GM12878 (cell line): ENCODE measurements at regions not wholly inside any gene's neighbourhood (a gene's known extent, or its start where the extent isn't known, plus 50 kb on each side); places are given as distances from the start of the nearest gene placed in this dataset.

Source experiments
- ATAC-seq: fragments of 200-7000 bp; cut with Tn5 transposase; 3 replicates; pipeline ENCODE4 v1.9.1; 2020; ENCODE audit warnings: mild to moderate bottlenecking, moderate library complexity
- BruUV-seq: library from RNA; stranded (reverse); fragments of 400-500 nt; replicated peaks from 2 replicates; lab custom pipeline; 2021; lab: Mats Ljungman, UMichigan
- CTCF ChIA-PET: fragments of 300-600 bp; sonication (Branson Sonifier 250); formaldehyde crosslinking; extraction: SDS; loops from one replicate; lab custom pipeline; 2021; ENCODE audit warnings: inconsistent platforms; lab: Yijun Ruan, JAX
- POLR2A ChIA-PET: fragments of 350-600 bp; formaldehyde crosslinking; extraction: SDS; loops from one replicate; lab custom pipeline; 2021; ENCODE audit warnings: inconsistent platforms; lab: Charles Lee
- RAD21 ChIA-PET: fragments of 300-600 bp; sonication (Branson Sonifier 250); formaldehyde crosslinking; loops from one replicate; lab custom pipeline; 2023; ENCODE audit warnings: antibody characterized with exemption; ENCODE audit not compliant: unreplicated experiment; lab: Charles Lee
- SMC1A ChIA-PET: fragments of 300-600 bp; sonication (Branson Sonifier 250); formaldehyde crosslinking; loops from one replicate; lab custom pipeline; 2023; ENCODE audit not compliant: unreplicated experiment, uncharacterized antibody; lab: Charles Lee
- DNase-seq: peaks from one replicate; pipeline ENCODE4 v3.0.0-alpha.2; 2011; ENCODE audit warnings: low read depth, low spot score
- FAIRE-seq: peaks from 3 replicates; lab custom pipeline; 2011; peaks lifted over from hg19 to GRCh38; lab: Jason Lieb, UNC
- H2AFZ ChIP-seq: 2 replicates; pipeline ENCODE4 v1.6.0; 2011; ENCODE audit warnings: low read depth, low read length, control low read depth; ENCODE audit not compliant: control insufficient read depth
- H3K27ac ChIP-seq: 2 replicates; pipeline ENCODE4 v1.5.1; 2011; ENCODE audit warnings: control low read depth; ENCODE audit not compliant: control insufficient read depth, insufficient read depth
- H3K27me3 ChIP-seq, 2 experiments: replicated peaks in 1 of 2; 2 replicates each; pipeline versions ENCODE4 v1.6.0 to v1.6.1; 2011; ENCODE audit warnings: low read length in 1 of 2; ENCODE audit not compliant: control insufficient read depth in 2 of 2, insufficient read depth in 2 of 2
- H3K36me3 ChIP-seq, 2 experiments: 2 replicates each; pipeline ENCODE4 v1.5.1; 2011; ENCODE audit warnings: low read length in 1 of 2; ENCODE audit not compliant: control insufficient read depth in 2 of 2, insufficient read depth in 2 of 2
- H3K4me1 ChIP-seq: 2 replicates; pipeline ENCODE4 v1.6.1; 2011; ENCODE audit warnings: mild to moderate bottlenecking, low read length, moderate library complexity, mixed read lengths; ENCODE audit not compliant: control insufficient read depth, insufficient read depth
- H3K4me2 ChIP-seq: 2 replicates; pipeline ENCODE4 v1.6.0; 2011; ENCODE audit warnings: control low read depth; ENCODE audit not compliant: control insufficient read depth, insufficient read depth
- H3K4me3 ChIP-seq: fragments of 200-600 bp; sonication (generic); 2 replicates; pipeline ENCODE4 v1.5.1; 2016
- H3K79me2 ChIP-seq: 2 replicates; pipeline ENCODE4 v1.6.0; 2011; ENCODE audit warnings: low read length; ENCODE audit not compliant: control insufficient read depth, insufficient read depth
- H3K9ac ChIP-seq: 2 replicates; pipeline ENCODE4 v1.8.0; 2011; ENCODE audit warnings: low read length, control low read depth, mixed read lengths; ENCODE audit not compliant: control insufficient read depth, insufficient read depth
- H3K9me3 ChIP-seq: replicated peaks from 3 replicates; pipeline ENCODE4 v1.5.1; 2011; ENCODE audit warnings: mild to moderate bottlenecking, low read length; ENCODE audit not compliant: control insufficient read depth, insufficient read depth
- H4K20me1 ChIP-seq: 2 replicates; pipeline ENCODE4 v1.6.0; 2011; ENCODE audit not compliant: control insufficient read depth, insufficient read depth
- BRCA1 ChIP-seq: IDR thresholded peaks from 2 replicates; pipeline ENCODE4 v1.6.1; 2011; ENCODE audit warnings: low read depth, low read length, improper control_type of control experiment
- CUX1 ChIP-seq: IDR thresholded peaks from 2 replicates; pipeline ENCODE4 v1.6.1; 2012; ENCODE audit warnings: improper control_type of control experiment, low read depth, low read length; ENCODE audit not compliant: insufficient replicate concordance
- ETV6 ChIP-seq, 2 experiments: fragments of 450-650 bp in 1 of 2; IDR thresholded peaks in 1 of 2; conservative IDR thresholded peaks in 1 of 2; 2 replicates each; pipeline ENCODE4 v1.6.1; 2014; ENCODE audit warnings: antibody characterized with exemption in 1 of 2, borderline replicate concordance in 1 of 2, low read depth in 1 of 2, mild to moderate bottlenecking in 1 of 2, moderate library complexity in 1 of 2
- FOXK2 ChIP-seq: fragments of 450-650 bp; IDR thresholded peaks from 2 replicates; pipeline ENCODE4 v1.6.1; 2017; ENCODE audit warnings: mild to moderate bottlenecking, moderate library complexity
- HSF1 ChIP-seq: fragments of 150-350 bp; IDR thresholded peaks from 2 replicates; pipeline ENCODE4 v1.6.1; 2014; ENCODE audit warnings: mild to moderate bottlenecking, low read depth, low read length
- MEF2B ChIP-seq: fragments of 450-650 bp; IDR thresholded peaks from 2 replicates; pipeline ENCODE4 v1.6.1; 2018; ENCODE audit warnings: mild to moderate bottlenecking, moderate library complexity; ENCODE audit not compliant: partially characterized antibody, poor library complexity, severe bottlenecking
- MTA3 ChIP-seq: IDR thresholded peaks from 2 replicates; pipeline ENCODE4 v1.6.1; 2012; ENCODE audit warnings: low read length, inconsistent platforms, borderline replicate concordance
- MXI1 ChIP-seq: fragments of 150-350 bp; IDR thresholded peaks from 2 replicates; pipeline ENCODE4 v1.6.1; 2011; ENCODE audit warnings: low read depth, mild to moderate bottlenecking, inconsistent platforms, low read length, improper control_type of control experiment
- SKIL ChIP-seq: fragments of 450-650 bp; IDR thresholded peaks from 2 replicates; pipeline ENCODE4 v1.6.1; 2017; ENCODE audit warnings: mild to moderate bottlenecking, low read depth, inconsistent platforms; ENCODE audit not compliant: poor library complexity, severe bottlenecking
- SMAD1 ChIP-seq: fragments of 450-650 bp; IDR thresholded peaks from 2 replicates; pipeline ENCODE4 v1.6.1; 2018; ENCODE audit warnings: mild to moderate bottlenecking, low read depth; ENCODE audit not compliant: partially characterized antibody
- SREBF1 ChIP-seq: IDR thresholded peaks from 2 replicates; pipeline ENCODE4 v1.6.1; 2012; ENCODE audit warnings: mild to moderate bottlenecking, low read length
- YBX1 ChIP-seq: fragments of 450-650 bp; IDR thresholded peaks from 2 replicates; pipeline ENCODE4 v1.6.1; 2016; ENCODE audit warnings: antibody characterized with exemption
- ZNF217 ChIP-seq: fragments of 450-650 bp; IDR thresholded peaks from 2 replicates; pipeline ENCODE4 v1.6.1; 2017; ENCODE audit warnings: antibody characterized with exemption, mild to moderate bottlenecking
- WGBS: methylation state at CpG from one replicate; pipeline ENCODE4 v1.1.6; 2016; ENCODE audit warnings: low lambda C conversion rate; ENCODE audit not compliant: insufficient replicate concordance, insufficient coverage; ENCODE audit errors: missing lambda C conversion rate; 5-methylcytosine and 5-hydroxymethylcytosine counted together
- in situ Hi-C: fragments of 300-500 bp; cut with MboI; formaldehyde crosslinking; loops from 9 replicates; pipeline ENCODE4 v1.14.3; 2018; ENCODE audit warnings: mixed read lengths
- intact Hi-C: fragments of 100-400 bp; cut with micrococcal nuclease; formaldehyde crosslinking; loops from one replicate; pipeline ENCODE4 v1.14.2; 2022; ENCODE audit not compliant: unreplicated experiment

GRCh38 chr14:50022661-50023060 is 93.7 kb downstream of the VCPKMT start:
- TF ChIP-seq SREBF1 (no peak), MXI1 (no peak), BRCA1 (no peak), MTA3 (no peak), SMAD1 (no peak), FOXK2 (no peak), ETV6 (conservative IDR thresholded peaks at IDR 0.05 in 1 of 2, IDR thresholded peaks at IDR 0.05 in 1 of 2; ENCODE audit: borderline replicate concordance in 1 of 2, low read depth in 1 of 2) (no peak), MEF2B (no peak), ZNF217 (no peak), HSF1 (no peak), CUX1 (no peak), SKIL (no peak), YBX1 (no peak)
- TF ChIP-seq, all 136 proteins: peak for 0
- Histone ChIP-seq H3K27me3 (no peaks in the 10 kb centered on the region), H3K27ac (no peak overlapping the region; the same call in 1 of the 2 replicates), H3K79me2 (no peaks in the 10 kb centered on the region), H3K36me3 (no peaks in the 10 kb centered on the region), H3K4me1 (peaks cover 14% of the 10 kb centered on the region), H3K9ac (no peak overlapping the region), H3K4me3 (no peak overlapping the region), H2AFZ (no peak overlapping the region), H3K4me2 (no peak overlapping the region), H3K9me3 (peaks cover 11% of the 10 kb centered on the region), H4K20me1 (no peaks in the 10 kb centered on the region)
- ATAC-seq = peak; percentile 37
- no peak for FAIRE-seq
- no peak for DNase-seq
- POLR2A ChIA-PET = interaction anchor here (0.6 kb wide), 1 partner anchor 187 kb away, joined by 3 read pairs; no protein-coding TSS in a partner anchor
- RAD21 ChIA-PET = no interaction called here
- in situ Hi-C loops = no loop called here
- intact Hi-C loops = no loop called here
- 98% methylated on average over 3 of the region's 3 CpGs for WGBS
- CTCF ChIA-PET = interaction anchor here (1.4 kb wide), 1 partner anchor 15 kb away, joined by 3 read pairs; no protein-coding TSS in a partner anchor
- SMC1A ChIA-PET = interaction anchor here (1.2 kb wide), 1 partner anchor 19 kb away, joined by 8 read pairs; no protein-coding TSS in a partner anchor
- BruUV-seq = no TSS peak
